Esophagus muscularis mucosa (tissue), 3 donors: ENCODE measurements at regions not wholly inside any gene's neighbourhood (a gene's known extent, or its start where the extent isn't known, plus 50 kb on each side); places are given as distances from the start of the nearest gene placed in this dataset.

ENCODE experiments used
- CTCF ChIP-seq, 3 experiments: fragments of 200-600 bp in 2 of 3; fragments of 450-650 bp in 1 of 3; sonication (generic) in 2 of 3; IDR thresholded peaks; one replicate each; pipeline ENCODE4 v1.5.1; 2017 to 2019; ENCODE audit warnings: antibody characterized with exemption in 3 of 3, mild to moderate bottlenecking in 2 of 3, moderate library complexity in 1 of 3
- POLR2A ChIP-seq: fragments of 450-650 bp; IDR thresholded peaks from one replicate; pipeline ENCODE4 v1.6.1; 2017; ENCODE audit warnings: antibody characterized with exemption, moderate library complexity, mild to moderate bottlenecking, low read depth

DNA sequence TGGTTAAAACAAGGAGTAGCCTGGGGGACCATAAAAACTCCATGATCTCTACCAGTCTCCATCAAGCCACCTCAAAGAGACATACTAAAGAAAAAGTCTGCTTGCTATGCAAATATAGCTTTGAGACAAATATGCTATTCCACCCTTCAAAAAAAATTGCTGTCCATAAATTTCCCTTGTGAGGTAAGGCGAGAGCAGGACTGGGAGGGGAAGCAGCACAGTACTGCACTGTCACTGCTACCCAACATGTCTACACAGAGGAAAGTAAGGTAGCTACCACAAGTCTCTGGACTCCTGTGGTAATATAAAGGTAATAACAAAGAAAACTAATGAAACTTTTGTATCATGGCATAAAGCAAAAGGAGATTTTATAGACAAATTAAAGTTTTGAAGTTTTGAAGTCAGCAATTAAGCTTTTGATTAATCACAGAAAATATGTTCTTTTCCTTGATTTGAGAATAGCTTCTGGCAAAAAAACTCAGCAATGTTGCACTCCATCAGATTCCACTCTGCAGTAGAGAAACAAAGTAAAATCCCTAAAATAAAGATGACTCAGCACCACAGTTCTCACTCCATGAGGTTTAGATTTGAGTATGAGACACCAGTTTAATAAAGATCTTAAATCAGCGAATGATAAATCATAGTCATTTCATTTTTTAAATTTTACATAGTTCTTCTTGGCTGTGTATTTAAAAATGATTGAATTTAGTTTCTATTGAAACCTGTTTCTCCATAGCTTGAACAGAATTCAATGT, 602.4 kb downstream of the COL12A1 start:
- no peak for TF ChIP-seq POLR2A
- no peak for TF ChIP-seq CTCF (IDR thresholded peaks at IDR 0.05)
